H9 (cell line): ENCODE measurements at regions not wholly inside any gene's neighbourhood (a gene's known extent, or its start where the extent isn't known, plus 50 kb on each side); places are given as distances from the start of the nearest gene placed in this dataset.

ENCODE experiments used
- DNase-seq: peaks from one replicate; pipeline ENCODE4 v3.0.0-alpha.2; 2017
- H2AFZ ChIP-seq: one replicate; pipeline ENCODE4 v1.6.1; 2013; ENCODE audit warnings: mild to moderate bottlenecking, low read length, control low read depth, moderate library complexity
- H2AK5ac ChIP-seq: 2 replicates; pipeline ENCODE4 v1.6.1; 2013; ENCODE audit warnings: low read length, control low read depth, mixed read lengths; ENCODE audit not compliant: insufficient read length
- H2BK120ac ChIP-seq: one replicate; pipeline ENCODE4 v1.6.1; 2013; ENCODE audit warnings: low read depth, mild to moderate bottlenecking, low read length, control low read depth, inconsistent platforms; ENCODE audit not compliant: poor library complexity, severe bottlenecking
- H2BK12ac ChIP-seq: 2 replicates; pipeline ENCODE4 v1.6.1; 2013; ENCODE audit warnings: low read length, control low read depth, mixed read lengths, low read depth; ENCODE audit not compliant: insufficient read length
- H2BK15ac ChIP-seq: 2 replicates; pipeline ENCODE4 v1.6.1; 2013; ENCODE audit warnings: low read depth, low read length, control low read depth
- H2BK20ac ChIP-seq: one replicate; pipeline ENCODE4 v1.6.1; 2013; ENCODE audit warnings: low read depth, mild to moderate bottlenecking, low read length, control low read depth, inconsistent platforms; ENCODE audit not compliant: poor library complexity, severe bottlenecking
- H2BK5ac ChIP-seq: 2 replicates; pipeline ENCODE4 v1.6.1; 2013; ENCODE audit warnings: low read length, control low read depth, mixed read lengths; ENCODE audit not compliant: insufficient read length
- H3K14ac ChIP-seq: 2 replicates; pipeline ENCODE4 v1.6.1; 2013; ENCODE audit warnings: low read length, control low read depth; ENCODE audit not compliant: insufficient read depth
- H3K18ac ChIP-seq: 2 replicates; pipeline ENCODE4 v1.6.1; 2013; ENCODE audit warnings: low read depth, mild to moderate bottlenecking, mixed read lengths, low read length, control low read depth; ENCODE audit not compliant: insufficient read length
- H3K23ac ChIP-seq: 2 replicates; pipeline ENCODE4 v1.6.1; 2013; ENCODE audit warnings: low read length, control low read depth, mixed read lengths, low read depth; ENCODE audit not compliant: insufficient read length
- H3K23me2 ChIP-seq: 2 replicates; pipeline ENCODE4 v1.6.1; 2013; ENCODE audit warnings: low read depth, mild to moderate bottlenecking, mixed read lengths, low read length, control low read depth; ENCODE audit not compliant: insufficient read length, poor library complexity, severe bottlenecking
- H3K27ac ChIP-seq: 2 replicates; pipeline ENCODE4 v1.5.1; 2013; ENCODE audit warnings: low read length, control low read depth, mixed read lengths, low read depth; ENCODE audit not compliant: insufficient read length
- H3K27me3 ChIP-seq: 2 replicates; pipeline ENCODE4 v1.6.1; 2013; ENCODE audit warnings: low read length, control low read depth, inconsistent platforms; ENCODE audit not compliant: insufficient read depth
- H3K4ac ChIP-seq: 2 replicates; pipeline ENCODE4 v1.6.1; 2013; ENCODE audit warnings: low read depth, mild to moderate bottlenecking, control low read depth, inconsistent platforms, low read length, moderate library complexity
- H3K4me1 ChIP-seq: 2 replicates; pipeline ENCODE4 v1.6.1; 2013; ENCODE audit warnings: low read length, control low read depth, inconsistent platforms; ENCODE audit not compliant: insufficient read depth
- H3K4me2 ChIP-seq: 2 replicates; pipeline ENCODE4 v1.6.1; 2013; ENCODE audit warnings: low read length, control low read depth, mixed read lengths; ENCODE audit not compliant: insufficient read length, insufficient read depth
- H3K56ac ChIP-seq: 2 replicates; pipeline ENCODE4 v1.6.1; 2013; ENCODE audit warnings: low read depth, mild to moderate bottlenecking, mixed read lengths, low read length, control low read depth; ENCODE audit not compliant: insufficient read length
- H3K79me1 ChIP-seq: 2 replicates; pipeline ENCODE4 v1.6.1; 2013; ENCODE audit warnings: low read depth, mild to moderate bottlenecking, moderate library complexity, low read length, control low read depth, inconsistent platforms; ENCODE audit not compliant: insufficient read depth, poor library complexity, severe bottlenecking
- H3K79me2 ChIP-seq: 2 replicates; pipeline ENCODE4 v1.6.1; 2013; ENCODE audit warnings: low read length, control low read depth, inconsistent platforms; ENCODE audit not compliant: insufficient read depth
- H3K9ac ChIP-seq: 2 replicates; pipeline ENCODE4 v1.6.1; 2013; ENCODE audit warnings: low read length, control low read depth, mixed read lengths; ENCODE audit not compliant: insufficient read length; ENCODE audit errors: extremely low read depth
- H3K9me3 ChIP-seq: one replicate; pipeline ENCODE4 v1.6.1; 2013; ENCODE audit warnings: low read depth, low read length, inconsistent platforms; ENCODE audit not compliant: control insufficient read depth
- H3T11ph ChIP-seq: one replicate; pipeline ENCODE4 v1.6.1; 2013; ENCODE audit warnings: mild to moderate bottlenecking, low read length, control low read depth, inconsistent platforms
- H4K20me1 ChIP-seq: one replicate; pipeline ENCODE4 v1.6.1; 2013; ENCODE audit not compliant: control insufficient read depth, insufficient read length, insufficient read depth
- H4K5ac ChIP-seq: 2 replicates; pipeline ENCODE4 v1.6.1; 2013; ENCODE audit warnings: low read depth, mild to moderate bottlenecking, mixed read lengths, low read length, control low read depth; ENCODE audit not compliant: insufficient read length
- H4K8ac ChIP-seq: replicated peaks from 2 replicates; pipeline ENCODE4 v1.6.1; 2013; ENCODE audit warnings: low read length, control low read depth, mixed read lengths, low read depth; ENCODE audit not compliant: insufficient read length
- H4K91ac ChIP-seq: 2 replicates; pipeline ENCODE4 v1.6.1; 2013; ENCODE audit warnings: low read depth, mild to moderate bottlenecking, moderate library complexity, mixed read lengths, low read length, control low read depth; ENCODE audit not compliant: insufficient read length
- H3K27ac Mint-ChIP-seq, 3 experiments: 2 replicates in 2 of 3; 3 replicates in 1 of 3; pipeline ENCODE4 v1.8.0; 2020 to 2021; ENCODE audit warnings: mixed read lengths in 3 of 3, mild to moderate bottlenecking in 1 of 3, moderate library complexity in 1 of 3
- H3K27me3 Mint-ChIP-seq: 2 replicates; pipeline ENCODE4 v1.8.0; 2021; ENCODE audit warnings: low read depth, mild to moderate bottlenecking, moderate library complexity, mixed read lengths
- H3K36me3 Mint-ChIP-seq, 3 experiments: 2 replicates in 2 of 3; 3 replicates in 1 of 3; pipeline ENCODE4 v1.8.0; 2020 to 2021; ENCODE audit warnings: low read depth in 3 of 3, mixed read lengths in 3 of 3; ENCODE audit not compliant: insufficient read depth in 1 of 3
- H3K4me1 Mint-ChIP-seq, 2 experiments: 2 replicates each; pipeline ENCODE4 v1.8.0; 2020; ENCODE audit warnings: mixed read lengths in 2 of 2
- H3K4me3 Mint-ChIP-seq, 2 experiments: 2 replicates in 1 of 2; 3 replicates in 1 of 2; pipeline ENCODE4 v1.8.0; 2020 to 2021; ENCODE audit warnings: mild to moderate bottlenecking in 2 of 2, mixed read lengths in 2 of 2, moderate library complexity in 1 of 2
- H3K9me3 Mint-ChIP-seq, 2 experiments: 2 replicates in 1 of 2; 3 replicates in 1 of 2; pipeline ENCODE4 v1.8.0; 2020; ENCODE audit warnings: mild to moderate bottlenecking in 2 of 2, mixed read lengths in 2 of 2, moderate library complexity in 1 of 2
- CTCF ChIP-seq: fragments of 200-600 bp; sonication (generic); conservative IDR thresholded peaks from 3 replicates; pipeline ENCODE4 v1.8.0; 2021; ENCODE audit warnings: antibody characterized with exemption, mild to moderate bottlenecking
- WGBS: extraction: QIAGEN DNeasy Blood & Tissue Kit; methylation state at CpG from one replicate; pipeline ENCODE4 v1.1.7; 2013; ENCODE audit warnings: missing lambda C conversion rate, low lambda C conversion rate, mixed read lengths; ENCODE audit not compliant: insufficient read length; ENCODE audit errors: extremely low coverage; 5-methylcytosine and 5-hydroxymethylcytosine counted together

DNA sequence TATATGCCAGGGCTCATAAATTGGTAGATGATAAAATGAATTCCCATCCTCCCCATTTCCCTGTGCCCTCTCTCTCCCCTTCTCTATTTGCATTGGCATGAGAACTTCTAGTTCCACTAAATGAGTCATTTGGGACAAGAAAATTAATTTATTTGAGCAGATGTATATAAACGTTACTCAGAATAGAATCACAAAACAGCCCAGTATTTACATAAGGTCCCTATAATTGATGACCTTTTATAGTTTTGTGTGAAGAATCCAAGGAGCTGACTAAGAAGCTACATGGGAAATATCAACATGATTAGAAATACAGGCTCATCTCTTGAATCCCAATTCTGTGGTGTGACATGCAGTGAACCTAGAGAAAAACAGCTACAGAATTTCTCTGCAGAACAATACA, 617.7 kb upstream of the NR2F2 start:
- TF ChIP-seq CTCF: no peak
- no peak overlapping the region for H3K4ac ChIP-seq
- no peaks in the 10 kb centered on the region for H3K36me3 Mint-ChIP-seq

More for the DNA sequence above, 617.7 kb upstream of the NR2F2 start:
- Histone ChIP-seq H4K5ac (no peak overlapping the region), H3K9ac (no peak overlapping the region), H3K27ac (no peak overlapping the region), H2BK12ac (no peak overlapping the region), H2AFZ (no peak overlapping the region), H3K14ac (no peak overlapping the region), H2BK120ac (no peak overlapping the region), H3T11ph (no peak overlapping the region), H4K91ac (no peak overlapping the region), H2BK5ac (no peak overlapping the region), H3K27me3 (no peaks in the 10 kb centered on the region), H2AK5ac (no peak overlapping the region), H3K23me2 (no peaks in the 10 kb centered on the region), H3K79me2 (no peaks in the 10 kb centered on the region), H3K4me1 (peaks cover 2% of the 10 kb centered on the region; the same call in 1 of the 2 replicates), H2BK15ac (no peak overlapping the region), H3K4me2 (no peak overlapping the region), H3K56ac (no peak overlapping the region), H3K23ac (no peak overlapping the region), H3K9me3 (no peaks in the 10 kb centered on the region), H3K79me1 (no peaks in the 10 kb centered on the region), H3K18ac (no peak overlapping the region), H4K8ac (no peak overlapping the region), H4K20me1 (no peaks in the 10 kb centered on the region), H2BK20ac (no peak overlapping the region)
- no peak for DNase-seq
- no peaks in the 10 kb centered on the region for H3K9me3 Mint-ChIP-seq
- H3K4me1 Mint-ChIP-seq: peaks cover 13 to 14% of the 10 kb centered on the region in 2 experiments
- H3K27ac Mint-ChIP-seq: no peak overlapping the region
- H3K4me3 Mint-ChIP-seq: no peak overlapping the region
- no peaks in the 10 kb centered on the region for H3K27me3 Mint-ChIP-seq
- no CpG with 5 or more reads among the region's 1 CpG for WGBS
